Lower leg skin (tissue), 3 donors: ENCODE measurements at regions not wholly inside any gene's neighbourhood (a gene's known extent, or its start where the extent isn't known, plus 50 kb on each side); places are given as distances from the start of the nearest gene placed in this dataset.

Source experiments
- CTCF ChIP-seq, 3 donors: fragments of 450-650 bp; IDR thresholded peaks; one replicate each; pipeline ENCODE4 v1.5.1; 2016; ENCODE audit warnings: antibody characterized with exemption in 3 of 3, mild to moderate bottlenecking in 3 of 3, moderate library complexity in 2 of 3
- POLR2A ChIP-seq, 2 donors: fragments of 450-650 bp; IDR thresholded peaks; one replicate each; pipeline ENCODE4 v1.6.1; 2016 to 2017; ENCODE audit warnings: antibody characterized with exemption in 2 of 2, mild to moderate bottlenecking in 1 of 2, moderate library complexity in 1 of 2

DNA sequence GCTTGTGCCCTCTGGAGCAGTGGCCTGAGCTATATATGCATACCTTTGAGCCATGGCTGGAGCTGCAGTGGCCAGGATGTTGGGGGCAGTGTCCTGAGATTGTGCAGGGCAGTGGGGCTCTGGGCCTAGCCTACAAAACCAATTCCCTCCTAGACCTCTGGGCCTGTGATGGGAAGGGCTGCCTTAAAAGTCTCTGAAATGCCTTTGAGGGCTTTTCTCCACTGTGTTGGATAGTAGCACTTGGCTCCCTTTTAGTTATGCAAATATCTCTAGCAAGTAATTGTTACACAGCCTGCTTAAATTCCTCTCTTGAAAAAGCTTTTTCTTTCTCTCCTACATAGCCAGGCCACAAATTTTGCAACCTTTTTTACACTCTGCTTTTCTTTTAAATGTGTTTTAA, 426.4 kb downstream of the ACTR3B start:
- no peak for TF ChIP-seq CTCF (IDR thresholded peaks at IDR 0.05)
- TF ChIP-seq POLR2A (IDR thresholded peaks at IDR 0.05), result no peak
